ENCODE measurements at regions not wholly inside any gene's neighbourhood (a gene's known extent, or its start where the extent isn't known, plus 50 kb on each side); places are given as distances from the start of the nearest gene placed in this dataset.
"Not testable (repeated sequence)": the region's sequence is repeated elsewhere in the genome, so short reads cannot be mapped to it uniquely, and the experiment has no call there.

GRCh38 chr4:189511581-189511980 is 429.1 kb upstream of the FRG1 start:
- POLR2A ChIA-PET: no interaction called here
- no peak for ATAC-seq
- peaks cover 0 to 1% (median 0%) of the 10 kb centered on the region in 5 donors for H3K27me3 Mint-ChIP-seq

DNA sequence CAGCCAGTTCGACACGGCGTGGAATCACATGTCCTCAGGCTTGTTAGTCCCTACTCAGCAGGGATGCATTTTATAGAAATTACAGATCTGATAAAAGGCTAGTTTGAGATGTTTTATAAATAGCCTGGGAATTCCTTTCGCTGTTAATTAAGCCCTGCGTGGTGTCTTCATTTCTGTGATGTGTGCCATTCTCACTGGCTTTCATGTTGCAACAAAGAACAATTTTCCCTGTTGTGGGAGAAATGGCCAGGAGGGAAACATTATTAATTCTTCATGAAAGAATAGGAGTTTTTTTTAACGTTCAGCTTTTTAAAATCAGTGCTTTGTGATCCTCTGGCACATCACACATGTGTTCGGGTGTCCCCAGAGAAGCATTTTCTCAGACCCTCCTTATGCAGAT is 427.3 kb upstream of the FRG1 start:
- Mint-ChIP-seq H3K9me3 (peaks cover 0 to 10% (median 2%) of the 10 kb centered on the region in 9 donors), H3K4me1 (no peaks in the 10 kb centered on the region)
- ATAC-seq: no peak

More at GRCh38 chr4:189511581-189511980, 429.1 kb upstream of the FRG1 start:
- Mint-ChIP-seq H3K4me3 (no peak overlapping the region), H3K36me3 (no peaks in the 10 kb centered on the region), H3K9me3 (peaks cover 0 to 10% (median 2%) of the 10 kb centered on the region in 9 donors), H3K27ac (no peak overlapping the region), H3K4me1 (no peaks in the 10 kb centered on the region)
- no peak for DNase-seq

GRCh38 chr4:189514209-189514608 is 426.5 kb upstream of the FRG1 start:
- no peaks in the 10 kb centered on the region for H3K36me3 Mint-ChIP-seq
- POLR2A ChIA-PET: no interaction called here
- peaks cover 0 to 10% (median 2%) of the 10 kb centered on the region in 9 donors for H3K9me3 Mint-ChIP-seq
- ATAC-seq (no peak), DNase-seq (no peak)
- peaks cover 0 to 1% (median 0%) of the 10 kb centered on the region in 5 donors for H3K27me3 Mint-ChIP-seq
- no peaks in the 10 kb centered on the region for H3K4me1 Mint-ChIP-seq
- no peak overlapping the region for H3K27ac Mint-ChIP-seq
- no peak overlapping the region for H3K4me3 Mint-ChIP-seq

More for the DNA sequence above, 427.3 kb upstream of the FRG1 start:
- POLR2A ChIA-PET: no interaction called here
- Mint-ChIP-seq H3K4me3 (no peak overlapping the region), H3K27me3 (peaks cover 0 to 1% (median 0%) of the 10 kb centered on the region in 5 donors), H3K27ac (no peak overlapping the region), H3K36me3 (no peaks in the 10 kb centered on the region)
- no peak for DNase-seq

GRCh38 chr4:189516902-189517301 is 423.8 kb upstream of the FRG1 start:
- no peak overlapping the region for H3K4me3 Mint-ChIP-seq
- no peaks in the 10 kb centered on the region for H3K36me3 Mint-ChIP-seq
- no peaks in the 10 kb centered on the region for H3K4me1 Mint-ChIP-seq
- no peak overlapping the region for H3K27ac Mint-ChIP-seq
- POLR2A ChIA-PET: no interaction called here
- DNase-seq (no peak), ATAC-seq (no peak)
- H3K9me3 Mint-ChIP-seq: peaks cover 0 to 2% (median 1%) of the 10 kb centered on the region in 9 donors
- peaks cover 0 to 1% (median 0%) of the 10 kb centered on the region in 5 donors for H3K27me3 Mint-ChIP-seq

DNA sequence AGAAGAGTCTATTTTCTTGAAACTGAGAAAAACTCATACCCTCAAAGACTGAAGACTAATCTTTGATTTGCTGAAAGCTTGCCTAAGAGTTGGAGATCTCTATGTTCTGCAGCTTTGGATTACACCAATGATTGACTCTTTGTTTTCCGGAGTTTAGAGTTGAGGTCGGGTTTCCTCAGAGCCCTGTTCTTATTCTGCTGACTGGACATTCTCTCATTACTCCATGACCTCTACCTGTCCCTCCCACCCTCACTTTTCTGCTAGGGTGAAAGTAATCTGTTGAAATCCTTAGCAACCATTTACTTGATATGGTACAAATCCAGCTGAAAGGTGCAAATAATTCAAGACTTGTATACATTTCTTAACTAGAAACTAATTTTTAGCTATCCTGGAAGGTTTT is 421.5 kb upstream of the FRG1 start:
- POLR2A ChIA-PET: no interaction called here
- H3K9me3 Mint-ChIP-seq: peaks cover 0 to 13% (median 3%) of the 10 kb centered on the region in 9 donors
- no peak for ATAC-seq
- no peaks in the 10 kb centered on the region for H3K27me3 Mint-ChIP-seq
- no peak overlapping the region for H3K4me3 Mint-ChIP-seq
- H3K27ac Mint-ChIP-seq: no peak overlapping the region
- DNase-seq: no peak
- peaks cover 0 to 4% (median 0%) of the 10 kb centered on the region in 3 donors for H3K36me3 Mint-ChIP-seq
- no peaks in the 10 kb centered on the region for H3K4me1 Mint-ChIP-seq

DNA sequence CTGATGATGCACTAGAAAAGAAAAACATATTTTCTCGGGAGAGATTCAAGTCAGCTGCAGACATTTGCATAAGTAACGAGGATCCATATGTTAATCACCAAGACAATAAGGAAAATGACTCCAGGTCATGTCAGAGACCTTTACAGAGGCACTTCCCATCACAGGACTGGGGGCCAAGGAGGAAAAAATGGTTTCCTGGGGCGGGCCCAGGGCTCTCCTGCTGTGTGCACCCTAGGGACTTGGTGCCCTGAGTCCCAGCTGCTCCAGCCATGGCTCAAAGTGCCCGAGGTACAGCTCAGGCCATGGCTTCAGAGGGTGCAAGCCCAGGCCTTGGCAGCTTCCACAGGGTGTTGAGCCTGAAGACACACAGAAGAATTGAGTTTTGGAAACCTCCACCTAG is 415.4 kb upstream of the FRG1 start:
- H3K36me3 Mint-ChIP-seq: peaks cover 0 to 17% (median 0%) of the 10 kb centered on the region in 3 donors
- ATAC-seq (no peak), DNase-seq (no peak)
- H3K27ac Mint-ChIP-seq: no peak overlapping the region
- H3K9me3 Mint-ChIP-seq: peaks cover 9 to 55% (median 14%) of the 10 kb centered on the region in 9 donors
- POLR2A ChIA-PET: no interaction called here
- no peak overlapping the region for H3K4me3 Mint-ChIP-seq
- H3K27me3 Mint-ChIP-seq: peaks cover 0 to 5% (median 0%) of the 10 kb centered on the region in 5 donors
- H3K4me1 Mint-ChIP-seq: no peaks in the 10 kb centered on the region

DNA sequence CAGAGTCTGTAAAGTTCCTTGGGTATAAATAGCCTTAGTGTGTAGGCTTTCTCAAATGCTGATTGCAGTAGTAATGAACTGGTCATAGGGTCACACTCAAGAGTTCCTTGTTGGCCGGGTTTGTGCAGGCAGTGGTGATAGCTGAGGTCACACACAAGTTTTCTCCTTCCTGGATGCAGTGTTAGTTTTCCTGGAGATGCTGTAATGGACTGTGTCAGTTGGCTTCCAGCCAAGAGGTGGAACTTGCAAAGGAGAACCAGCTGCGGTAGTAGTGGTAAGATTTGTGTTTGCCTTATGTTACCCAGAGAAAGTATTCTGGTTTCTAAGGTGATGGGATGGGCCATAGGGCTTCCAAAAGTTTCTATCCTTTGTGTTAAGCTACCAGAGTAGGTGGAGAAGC is 409.8 kb upstream of the FRG1 start:
- H3K27ac Mint-ChIP-seq: no peak overlapping the region

GRCh38 chr4:189533603-189534002 is 407.1 kb upstream of the FRG1 start:
- Mint-ChIP-seq H3K4me1 (no peaks in the 10 kb centered on the region), H3K4me3 (no peak overlapping the region), H3K27me3 (peaks cover 0 to 12% (median 1%) of the 10 kb centered on the region in 5 donors), H3K36me3 (peaks cover 0 to 25% (median 0%) of the 10 kb centered on the region in 3 donors), H3K27ac (no peak overlapping the region), H3K9me3 (peaks cover 5 to 34% (median 28%) of the 10 kb centered on the region in 9 donors)
- POLR2A ChIA-PET: no interaction called here
- no peak for ATAC-seq
- no peak for DNase-seq

More for the DNA sequence above, 409.8 kb upstream of the FRG1 start:
- POLR2A ChIA-PET: no interaction called here
- peaks cover 0 to 18% (median 0%) of the 10 kb centered on the region in 3 donors for H3K36me3 Mint-ChIP-seq
- H3K4me1 Mint-ChIP-seq: no peaks in the 10 kb centered on the region
- peaks cover 9 to 54% (median 15%) of the 10 kb centered on the region in 9 donors for H3K9me3 Mint-ChIP-seq
- no peaks in the 10 kb centered on the region for H3K27me3 Mint-ChIP-seq
- DNase-seq (no peak), ATAC-seq (no peak)
- H3K4me3 Mint-ChIP-seq: no peak overlapping the region

DNA sequence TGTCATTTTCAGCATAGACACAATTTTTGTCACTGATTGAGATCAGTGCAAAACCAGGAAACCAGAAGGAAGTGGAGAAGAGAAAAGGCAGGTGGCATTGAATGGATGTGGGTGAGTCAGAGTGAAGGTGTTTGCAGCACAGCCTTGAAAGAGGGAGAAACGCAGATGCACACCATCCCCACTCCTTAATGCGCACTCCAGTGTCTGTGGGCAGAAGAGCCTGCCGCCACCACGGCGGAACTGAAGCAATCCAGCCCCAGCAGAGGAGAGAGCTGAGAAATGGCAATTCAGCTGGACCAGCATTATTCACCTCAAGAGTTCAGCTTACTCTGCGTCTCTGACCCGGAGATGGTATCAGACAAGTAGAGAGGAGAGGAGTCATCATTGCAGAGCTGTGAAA is 393.1 kb upstream of the FRG1 start:
- H3K4me1 Mint-ChIP-seq: peaks cover 0 to 2% (median 0%) of the 10 kb centered on the region in 4 donors
- H3K9me3 Mint-ChIP-seq: peaks cover 0 to 4% (median 0%) of the 10 kb centered on the region in 9 donors

DNA sequence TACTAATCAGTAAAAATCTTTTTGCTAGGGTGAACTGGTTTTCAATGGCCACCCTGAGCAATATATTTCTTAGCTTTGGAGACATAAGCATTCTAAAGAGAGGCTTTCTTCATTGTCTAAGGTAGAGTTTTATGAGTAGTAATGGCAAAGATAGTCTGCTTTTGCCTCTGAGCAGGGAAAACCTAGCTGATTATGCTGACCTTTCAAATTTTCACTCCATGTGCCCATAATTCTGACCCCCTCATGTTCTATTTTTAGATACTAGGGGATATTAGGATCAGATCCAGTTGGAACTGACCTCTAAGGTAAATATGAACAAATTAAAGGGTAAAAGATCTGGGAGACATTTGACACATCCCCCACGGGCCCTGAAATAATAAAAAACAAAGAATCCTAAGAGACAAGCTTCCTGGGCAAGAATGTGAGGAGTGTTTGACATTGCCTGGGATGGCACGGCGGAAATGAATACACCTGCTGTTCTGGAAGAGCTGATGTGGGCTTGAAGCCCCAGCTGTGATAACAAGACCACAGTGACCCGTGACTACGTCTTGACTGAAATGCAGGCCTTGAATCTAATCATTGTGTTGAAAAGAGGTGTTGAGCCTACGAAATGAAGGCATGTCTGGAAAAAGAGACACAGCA is 392.1 kb upstream of the FRG1 start:
- Mint-ChIP-seq H3K9me3 (peaks cover 0 to 4% (median 0%) of the 10 kb centered on the region in 9 donors), H3K36me3 (no peaks in the 10 kb centered on the region), H3K4me3 (no peak overlapping the region), H3K27ac (no peak overlapping the region), H3K27me3 (no peaks in the 10 kb centered on the region), H3K4me1 (peaks cover 0 to 2% (median 0%) of the 10 kb centered on the region in 4 donors)
- ATAC-seq (no peak), DNase-seq (no peak)
- POLR2A ChIA-PET: no interaction called here

More for the DNA sequence above, 393.1 kb upstream of the FRG1 start:
- ATAC-seq (no peak), DNase-seq (no peak)
- POLR2A ChIA-PET: no interaction called here
- Mint-ChIP-seq H3K27ac (no peak overlapping the region), H3K4me3 (no peak overlapping the region), H3K36me3 (no peaks in the 10 kb centered on the region), H3K27me3 (no peaks in the 10 kb centered on the region)

- POLR2A ChIA-PET, H3K27me3 Mint-ChIP-seq, H3K36me3 Mint-ChIP-seq: not testable (repeated sequence)
These were observed 388.6 kb upstream of the FRG1 start for GRCh38 chr4:189551931-189552670.

DNA sequence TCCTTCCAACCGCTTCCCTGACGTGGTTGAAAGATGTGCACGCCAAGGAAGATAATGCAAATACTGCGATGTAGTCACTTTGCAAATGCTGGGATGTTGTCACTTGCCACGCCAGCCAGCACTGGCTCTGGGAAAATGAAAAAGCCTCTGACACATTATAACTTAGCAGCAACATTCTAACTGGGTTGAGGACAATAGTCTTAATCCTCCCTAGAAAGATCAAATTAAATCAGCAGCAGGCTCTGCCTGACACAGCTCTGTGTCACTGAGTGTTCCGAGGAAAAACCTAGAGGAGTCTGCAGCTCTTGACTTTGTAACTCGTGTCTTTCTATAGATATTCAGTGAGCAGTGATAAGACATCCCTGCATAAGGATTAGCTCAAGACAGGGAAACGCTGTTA is 380.1 kb upstream of the FRG1 start:
- H3K27me3 Mint-ChIP-seq, ATAC-seq, H3K4me3 Mint-ChIP-seq, POLR2A ChIA-PET, H3K4me1 Mint-ChIP-seq, H3K9me3 Mint-ChIP-seq, H3K27ac Mint-ChIP-seq, DNase-seq, H3K36me3 Mint-ChIP-seq: not testable (repeated sequence)

More at GRCh38 chr4:189551931-189552670, 388.6 kb upstream of the FRG1 start:
- not testable (repeated sequence) for ATAC-seq, H3K27ac Mint-ChIP-seq, DNase-seq, H3K4me3 Mint-ChIP-seq, H3K4me1 Mint-ChIP-seq
- H3K9me3 Mint-ChIP-seq: peaks cover 0 to 11% (median 4%) of the 10 kb centered on the region in 9 donors

DNA sequence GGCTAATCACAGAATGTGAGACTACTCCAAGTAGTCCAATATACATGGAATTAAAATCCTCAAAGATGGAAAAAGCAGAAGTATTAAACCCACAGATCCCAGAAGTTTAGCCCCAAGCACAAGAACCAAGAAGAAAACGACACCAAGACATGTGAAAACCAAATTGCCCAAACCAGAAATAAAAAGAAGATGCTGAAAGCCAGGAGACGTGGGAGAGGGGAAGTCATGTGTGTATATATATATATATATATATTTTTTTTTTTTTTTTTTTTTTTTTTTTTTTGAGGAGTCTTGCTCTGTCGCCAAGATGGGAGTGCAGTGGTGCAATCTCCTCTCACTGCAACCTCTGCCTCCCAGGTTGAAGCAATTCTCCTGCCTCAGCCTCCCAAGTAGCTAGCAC is 376.9 kb upstream of the FRG1 start:
- H3K9me3 Mint-ChIP-seq, POLR2A ChIA-PET, H3K27me3 Mint-ChIP-seq, H3K36me3 Mint-ChIP-seq, DNase-seq, H3K4me3 Mint-ChIP-seq, ATAC-seq, H3K27ac Mint-ChIP-seq, H3K4me1 Mint-ChIP-seq: not testable (repeated sequence)
